Kidney (tissue), 13 donors: ENCODE measurements at regions not wholly inside any gene's neighbourhood (a gene's known extent, or its start where the extent isn't known, plus 50 kb on each side); places are given as distances from the start of the nearest gene placed in this dataset.
A peak's percentile ranks its signal among the peaks of the same experiment; 100 is the strongest.

Experiments used
- DNase-seq, 5 donors: peaks; one replicate each; pipeline ENCODE4 v3.0.0-alpha.2; 2013 to 2020
- FAIRE-seq: peaks from 2 replicates; lab custom pipeline; 2012; peaks lifted over from hg19 to GRCh38; lab: Jason Lieb, UNC
- H3K27ac ChIP-seq, 2 donors: one replicate each; pipeline ENCODE4 v1.7.0; 2013; ENCODE audit warnings: low read depth in 2 of 2, low read length in 2 of 2, inconsistent platforms in 1 of 2
- H3K27me3 ChIP-seq: one replicate; pipeline ENCODE4 v1.7.1; 2013; ENCODE audit warnings: low read length, inconsistent platforms; ENCODE audit not compliant: control insufficient read depth, insufficient read depth
- H3K36me3 ChIP-seq, 3 donors: one replicate each; pipeline versions ENCODE4 v1.7.0 to v1.7.1; 2013; ENCODE audit warnings: low read length in 3 of 3, control low read depth in 1 of 3, inconsistent platforms in 1 of 3; ENCODE audit not compliant: insufficient read depth in 3 of 3, control insufficient read depth in 2 of 3
- H3K4me1 ChIP-seq, 3 donors: one replicate each; pipeline versions ENCODE4 v1.7.0 to v1.7.1; 2013; ENCODE audit warnings: low read length in 3 of 3, inconsistent platforms in 1 of 3, low read depth in 1 of 3; ENCODE audit not compliant: control insufficient read depth in 2 of 3, insufficient read depth in 2 of 3
- H3K4me3 ChIP-seq, 3 donors: one replicate each; pipeline versions ENCODE4 v1.7.0 to v1.8.1; 2013; ENCODE audit warnings: low read length in 3 of 3, control low read depth in 1 of 3, inconsistent platforms in 1 of 3
- H3K9ac ChIP-seq, 3 donors: one replicate each; pipeline versions ENCODE4 v1.7.0 to v1.7.1; 2013; ENCODE audit warnings: low read length in 3 of 3, control low read depth in 1 of 3, inconsistent platforms in 1 of 3
- H3K9me3 ChIP-seq, 3 donors: one replicate each; pipeline versions ENCODE4 v1.7.0 to v1.7.1; 2013; ENCODE audit warnings: low read length in 3 of 3, control low read depth in 1 of 3, inconsistent platforms in 1 of 3; ENCODE audit not compliant: control insufficient read depth in 2 of 3, insufficient read depth in 1 of 3
- intact Hi-C: fragments of 100-400 bp; cut with DNase I; formaldehyde crosslinking; loops from one replicate; pipeline ENCODE4 v1.11.1; 2022
- TF ChIP-seq, protein P1 (sequence below): IDR thresholded peaks from 3 replicates; pipeline ENCODE4 v1.5.1; 2012; ENCODE audit warnings: mild to moderate bottlenecking, moderate library complexity, borderline replicate concordance; ENCODE audit not compliant: insufficient read depth; ENCODE audit errors: extremely low read depth
- donor health status: control.
- donor health status: control.
- donor health status: control.
- donor health status: control.
- donor health status: control.
- donor health status: DM: yes; HTN: yes; CAD: no.
- donor health status: Normal renal cell carcinoma (clear cell type).

DNA sequence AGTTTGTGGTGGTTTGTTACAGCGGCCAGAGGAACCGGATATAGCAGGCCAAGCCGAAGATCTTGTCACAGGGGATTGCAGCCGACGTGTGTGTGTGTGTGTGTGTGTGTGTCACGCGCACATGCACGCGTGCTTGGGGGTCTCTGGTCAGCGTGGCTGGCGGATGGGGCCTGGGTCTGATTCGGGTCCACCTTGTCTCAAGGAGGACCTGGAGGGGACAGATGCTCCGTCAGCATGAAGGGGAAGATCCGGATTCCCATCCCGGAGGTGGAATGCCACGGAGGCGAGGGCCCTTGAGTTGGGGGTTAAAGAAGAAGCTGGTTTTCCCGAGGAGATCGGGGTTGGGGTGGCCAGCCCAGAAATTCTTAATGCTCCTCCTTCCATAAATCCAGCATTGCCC, 1237.8 kb downstream of the BRD1 start:
- no peak for FAIRE-seq
- Histone ChIP-seq H3K4me3 (no peak overlapping the region), H3K27me3 (no peaks in the 10 kb centered on the region), H3K36me3 (no peaks in the 10 kb centered on the region), H3K27ac (no peak overlapping the region), H3K4me1 (no peaks in the 10 kb centered on the region), H3K9ac (no peak overlapping the region), H3K9me3 (peaks cover 0 to 3% (median 0%) of the 10 kb centered on the region in 3 donors)
- intact Hi-C loops, result no loop called here
- TF ChIP-seq, protein P1, sequence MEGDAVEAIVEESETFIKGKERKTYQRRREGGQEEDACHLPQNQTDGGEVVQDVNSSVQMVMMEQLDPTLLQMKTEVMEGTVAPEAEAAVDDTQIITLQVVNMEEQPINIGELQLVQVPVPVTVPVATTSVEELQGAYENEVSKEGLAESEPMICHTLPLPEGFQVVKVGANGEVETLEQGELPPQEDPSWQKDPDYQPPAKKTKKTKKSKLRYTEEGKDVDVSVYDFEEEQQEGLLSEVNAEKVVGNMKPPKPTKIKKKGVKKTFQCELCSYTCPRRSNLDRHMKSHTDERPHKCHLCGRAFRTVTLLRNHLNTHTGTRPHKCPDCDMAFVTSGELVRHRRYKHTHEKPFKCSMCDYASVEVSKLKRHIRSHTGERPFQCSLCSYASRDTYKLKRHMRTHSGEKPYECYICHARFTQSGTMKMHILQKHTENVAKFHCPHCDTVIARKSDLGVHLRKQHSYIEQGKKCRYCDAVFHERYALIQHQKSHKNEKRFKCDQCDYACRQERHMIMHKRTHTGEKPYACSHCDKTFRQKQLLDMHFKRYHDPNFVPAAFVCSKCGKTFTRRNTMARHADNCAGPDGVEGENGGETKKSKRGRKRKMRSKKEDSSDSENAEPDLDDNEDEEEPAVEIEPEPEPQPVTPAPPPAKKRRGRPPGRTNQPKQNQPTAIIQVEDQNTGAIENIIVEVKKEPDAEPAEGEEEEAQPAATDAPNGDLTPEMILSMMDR, result no peak
- DNase-seq, result peak in 1 of 5 donors; percentile 63

DNA sequence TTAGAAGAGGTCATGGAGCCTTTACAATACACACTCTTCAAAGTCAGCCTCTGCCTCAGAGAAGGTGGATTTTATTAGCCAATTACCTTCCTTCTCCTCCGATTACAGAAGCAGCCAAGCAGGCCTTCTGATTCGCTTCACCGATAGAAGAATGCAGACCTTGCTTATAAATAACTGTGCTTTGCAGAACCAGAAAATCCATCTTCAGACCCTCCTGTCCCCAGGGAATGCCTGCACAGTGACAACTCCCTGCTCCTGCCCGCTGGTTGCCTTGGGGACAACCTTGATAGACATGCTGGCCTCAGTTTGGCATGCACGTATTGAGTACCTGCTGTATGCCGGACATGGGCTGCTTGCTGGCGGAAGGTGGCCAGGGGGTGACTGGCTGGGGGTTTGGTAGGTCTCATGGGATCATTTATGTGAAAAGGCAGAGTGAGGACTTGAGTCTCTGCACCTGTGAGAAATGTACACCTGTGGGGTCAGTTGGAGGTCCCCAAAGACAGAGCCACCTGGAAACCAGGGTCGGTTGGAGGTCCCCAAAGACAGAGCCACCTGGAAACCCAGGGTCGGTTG, 1238.7 kb downstream of the BRD1 start:
- DNase-seq (peak; percentile 55 to 90 (median 75)), FAIRE-seq (no peak)
- Histone ChIP-seq H3K36me3 (no peaks in the 10 kb centered on the region), H3K27ac (no peak overlapping the region), H3K9me3 (peaks cover 0 to 4% (median 0%) of the 10 kb centered on the region in 3 donors), H3K4me3 (no peak overlapping the region), H3K4me1 (no peaks in the 10 kb centered on the region), H3K27me3 (no peaks in the 10 kb centered on the region), H3K9ac (no peak overlapping the region)
- TF ChIP-seq, protein P1, result no peak
- intact Hi-C loops, result no loop called here

DNA sequence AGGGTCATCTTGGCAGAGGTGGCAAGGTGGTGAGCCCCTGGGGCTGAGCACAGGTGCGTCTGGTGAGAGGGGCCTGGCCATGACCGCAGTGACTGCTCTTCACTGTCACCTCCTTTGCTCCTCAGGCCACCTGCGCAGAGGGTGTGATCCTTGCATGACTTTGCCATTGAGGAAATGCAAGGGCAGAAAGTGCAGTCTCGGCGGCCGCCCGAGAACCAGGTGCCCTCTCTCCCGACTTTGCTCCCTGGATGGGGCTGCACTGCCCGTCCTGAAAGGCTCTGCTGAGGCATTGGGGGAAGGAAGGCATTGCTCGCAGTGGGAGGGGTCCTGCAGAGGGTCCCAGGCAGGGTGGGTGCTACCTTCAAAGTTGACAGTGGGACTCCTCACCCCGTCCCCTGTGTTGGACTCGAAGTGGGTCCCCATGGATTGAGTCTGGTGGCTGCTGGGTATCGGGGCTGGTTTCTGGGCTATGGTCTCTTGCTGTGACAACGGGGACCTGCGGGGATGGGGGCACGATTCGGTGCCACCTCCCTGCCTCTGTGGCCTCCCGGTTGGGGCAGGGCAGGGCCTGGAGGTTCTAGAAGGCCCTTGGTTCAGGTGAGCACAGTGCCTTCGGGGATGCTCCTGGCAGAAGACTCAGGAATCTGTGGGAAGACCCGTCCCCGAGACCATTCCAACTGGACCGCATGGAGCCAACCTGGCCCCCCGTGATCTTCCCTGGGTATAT, 1239.4 kb downstream of the BRD1 start:
- TF ChIP-seq, protein P1, result no peak
- peaks cover 0 to 4% (median 0%) of the 10 kb centered on the region in 3 donors for H3K9me3 ChIP-seq
- no peaks in the 10 kb centered on the region for H3K36me3 ChIP-seq
- DNase-seq, result peak in 1 of 5 donors; percentile 49
- no peak overlapping the region for H3K4me3 ChIP-seq
- FAIRE-seq, result no peak
- H3K27ac ChIP-seq, result no peak overlapping the region
- no peaks in the 10 kb centered on the region for H3K4me1 ChIP-seq
- intact Hi-C loops, result no loop called here
- H3K9ac ChIP-seq, result no peak overlapping the region
- no peaks in the 10 kb centered on the region for H3K27me3 ChIP-seq
